A673 (cell line): ENCODE measurements at regions not wholly inside any gene's neighbourhood (a gene's known extent, or its start where the extent isn't known, plus 50 kb on each side); places are given as distances from the start of the nearest gene placed in this dataset.

Experiments used
- CTCF ChIP-seq: fragments of 300-800, 200-600 bp; sonication (generic); conservative IDR thresholded peaks from 2 replicates; pipeline ENCODE4 v1.5.1; 2017; ENCODE audit warnings: low read depth, mild to moderate bottlenecking, antibody characterized with exemption, low read length, moderate library complexity, mixed read lengths
- EZH2 ChIP-seq: fragments of 200-600 bp; sonication (generic); IDR thresholded peaks from 2 replicates; pipeline ENCODE4 v1.6.1; 2017; ENCODE audit warnings: borderline replicate concordance, low read depth, mild to moderate bottlenecking, mixed read lengths, antibody characterized with exemption, low read length; ENCODE audit not compliant: poor library complexity, severe bottlenecking

GRCh38 chr14:84209031-84209430, 1320.9 kb upstream of the FLRT2 start:
- TF ChIP-seq CTCF (no peak), EZH2 (no peak)
